Ishikawa (cell line): ENCODE measurements at regions not wholly inside any gene's neighbourhood (a gene's known extent, or its start where the extent isn't known, plus 50 kb on each side); places are given as distances from the start of the nearest gene placed in this dataset.

Experiments used
- CEBPB ChIP-seq: IDR thresholded peaks from 2 replicates; pipeline ENCODE4 v1.6.1; 2012
- CREB1 ChIP-seq: IDR thresholded peaks from 2 replicates; pipeline ENCODE4 v1.6.1; 2012; ENCODE audit warnings: low read depth
- EGR1 ChIP-seq: IDR thresholded peaks from 2 replicates; pipeline ENCODE4 v1.6.1; 2012
- EP300 ChIP-seq: IDR thresholded peaks from 2 replicates; pipeline ENCODE4 v1.6.1; 2012; ENCODE audit warnings: borderline replicate concordance
- FOXM1 ChIP-seq: IDR thresholded peaks from 2 replicates; pipeline ENCODE4 v1.6.1; 2012; ENCODE audit warnings: low read depth, borderline replicate concordance
- NFIC ChIP-seq: IDR thresholded peaks from 2 replicates; pipeline ENCODE4 v1.6.1; 2012
- RAD21 ChIP-seq: IDR thresholded peaks from 2 replicates; pipeline ENCODE4 v1.6.1; 2012; ENCODE audit warnings: low read depth
- TAF1 ChIP-seq: IDR thresholded peaks from 2 replicates; pipeline ENCODE4 v1.6.1; 2012; ENCODE audit warnings: low read depth, mild to moderate bottlenecking
- TCF12 ChIP-seq: IDR thresholded peaks from 2 replicates; pipeline ENCODE4 v1.6.1; 2012; ENCODE audit warnings: low read depth
- TEAD4 ChIP-seq: IDR thresholded peaks from 2 replicates; pipeline ENCODE4 v1.6.1; 2012
- YY1 ChIP-seq: IDR thresholded peaks from 2 replicates; pipeline ENCODE4 v1.6.1; 2012; ENCODE audit warnings: low read depth
- ZBTB7A ChIP-seq: IDR thresholded peaks from 2 replicates; pipeline ENCODE4 v1.6.1; 2012; ENCODE audit warnings: low read depth
- TF ChIP-seq, protein P1 (sequence below): IDR thresholded peaks from 2 replicates; pipeline ENCODE4 v1.6.1; 2012; ENCODE audit warnings: low read depth, mild to moderate bottlenecking
- TF ChIP-seq, protein P2 (sequence below): IDR thresholded peaks from 2 replicates; pipeline ENCODE4 v1.6.1; 2012
- TF ChIP-seq, protein P3 (sequence below): IDR thresholded peaks from 2 replicates; pipeline ENCODE4 v1.6.1; 2012

DNA sequence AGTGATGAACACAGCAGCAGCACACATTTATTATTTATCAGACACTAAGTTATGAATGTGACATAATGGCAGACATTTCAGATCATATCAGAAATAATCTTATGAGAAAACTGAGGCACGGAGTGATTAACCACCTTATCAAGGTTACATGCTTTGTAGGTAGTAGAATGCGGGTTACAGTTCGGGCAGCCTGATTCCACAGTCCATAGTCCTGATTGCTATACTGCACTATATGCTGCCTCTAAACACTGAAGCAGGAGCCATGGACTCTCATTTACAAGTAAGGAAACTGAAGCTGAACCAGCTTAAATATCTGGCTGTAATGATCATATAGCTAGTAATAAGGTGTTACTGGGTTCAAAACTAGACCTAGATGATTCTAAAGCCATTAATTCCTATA is 291.3 kb upstream of the ADAMTSL1 start:
- no peak for TF ChIP-seq TEAD4

DNA sequence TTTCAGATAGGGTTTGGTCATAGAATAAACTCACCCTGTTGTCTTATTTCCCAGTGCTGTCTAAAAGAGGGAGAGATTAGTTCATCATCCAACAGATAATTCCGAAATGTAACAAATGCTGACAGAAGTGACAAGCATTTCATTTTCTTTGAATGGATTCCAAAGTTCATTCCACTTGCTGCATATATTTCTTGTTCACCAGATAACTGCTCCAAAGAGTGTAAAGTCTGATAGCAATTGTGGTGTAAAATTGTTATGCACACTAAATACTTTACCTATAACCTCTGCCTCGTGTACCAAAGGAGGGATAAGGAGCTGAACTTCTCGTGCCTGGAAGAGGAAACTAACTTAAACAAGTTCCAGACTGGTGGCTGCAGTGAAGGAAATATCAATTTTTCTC is 290.0 kb upstream of the ADAMTSL1 start:
- TF ChIP-seq CEBPB, result no peak
- TF ChIP-seq FOXM1, result no peak

DNA sequence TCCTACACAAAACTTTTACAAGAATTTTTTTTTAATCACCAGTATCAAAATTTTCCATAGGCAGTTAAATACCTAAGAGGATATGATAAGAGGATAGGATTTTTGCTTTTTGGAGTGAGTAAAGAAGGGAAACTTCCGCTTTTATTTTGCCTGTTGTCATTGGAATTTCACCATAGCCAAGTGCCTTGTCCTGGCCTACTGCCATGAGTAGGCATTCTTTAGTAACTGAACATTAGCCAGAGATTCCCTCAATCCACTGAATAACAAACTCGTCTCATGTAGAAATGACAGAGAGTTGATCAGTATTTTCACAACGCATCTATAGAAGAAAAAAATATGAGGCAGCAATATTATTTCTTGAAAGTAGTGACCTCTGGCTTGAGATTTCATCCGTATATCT is 289.6 kb upstream of the ADAMTSL1 start:
- TF ChIP-seq FOXM1 (no peak), EGR1 (no peak), NFIC (no peak), RAD21 (no peak), TEAD4 (no peak), ZBTB7A (no peak), EP300 (no peak), CREB1 (no peak), CEBPB (no peak), TCF12 (no peak), TAF1 (no peak)
- TF ChIP-seq, protein P1, sequence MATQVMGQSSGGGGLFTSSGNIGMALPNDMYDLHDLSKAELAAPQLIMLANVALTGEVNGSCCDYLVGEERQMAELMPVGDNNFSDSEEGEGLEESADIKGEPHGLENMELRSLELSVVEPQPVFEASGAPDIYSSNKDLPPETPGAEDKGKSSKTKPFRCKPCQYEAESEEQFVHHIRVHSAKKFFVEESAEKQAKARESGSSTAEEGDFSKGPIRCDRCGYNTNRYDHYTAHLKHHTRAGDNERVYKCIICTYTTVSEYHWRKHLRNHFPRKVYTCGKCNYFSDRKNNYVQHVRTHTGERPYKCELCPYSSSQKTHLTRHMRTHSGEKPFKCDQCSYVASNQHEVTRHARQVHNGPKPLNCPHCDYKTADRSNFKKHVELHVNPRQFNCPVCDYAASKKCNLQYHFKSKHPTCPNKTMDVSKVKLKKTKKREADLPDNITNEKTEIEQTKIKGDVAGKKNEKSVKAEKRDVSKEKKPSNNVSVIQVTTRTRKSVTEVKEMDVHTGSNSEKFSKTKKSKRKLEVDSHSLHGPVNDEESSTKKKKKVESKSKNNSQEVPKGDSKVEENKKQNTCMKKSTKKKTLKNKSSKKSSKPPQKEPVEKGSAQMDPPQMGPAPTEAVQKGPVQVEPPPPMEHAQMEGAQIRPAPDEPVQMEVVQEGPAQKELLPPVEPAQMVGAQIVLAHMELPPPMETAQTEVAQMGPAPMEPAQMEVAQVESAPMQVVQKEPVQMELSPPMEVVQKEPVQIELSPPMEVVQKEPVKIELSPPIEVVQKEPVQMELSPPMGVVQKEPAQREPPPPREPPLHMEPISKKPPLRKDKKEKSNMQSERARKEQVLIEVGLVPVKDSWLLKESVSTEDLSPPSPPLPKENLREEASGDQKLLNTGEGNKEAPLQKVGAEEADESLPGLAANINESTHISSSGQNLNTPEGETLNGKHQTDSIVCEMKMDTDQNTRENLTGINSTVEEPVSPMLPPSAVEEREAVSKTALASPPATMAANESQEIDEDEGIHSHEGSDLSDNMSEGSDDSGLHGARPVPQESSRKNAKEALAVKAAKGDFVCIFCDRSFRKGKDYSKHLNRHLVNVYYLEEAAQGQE, result no peak
- TF ChIP-seq, protein P2, sequence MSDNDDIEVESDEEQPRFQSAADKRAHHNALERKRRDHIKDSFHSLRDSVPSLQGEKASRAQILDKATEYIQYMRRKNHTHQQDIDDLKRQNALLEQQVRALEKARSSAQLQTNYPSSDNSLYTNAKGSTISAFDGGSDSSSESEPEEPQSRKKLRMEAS, result no peak

DNA sequence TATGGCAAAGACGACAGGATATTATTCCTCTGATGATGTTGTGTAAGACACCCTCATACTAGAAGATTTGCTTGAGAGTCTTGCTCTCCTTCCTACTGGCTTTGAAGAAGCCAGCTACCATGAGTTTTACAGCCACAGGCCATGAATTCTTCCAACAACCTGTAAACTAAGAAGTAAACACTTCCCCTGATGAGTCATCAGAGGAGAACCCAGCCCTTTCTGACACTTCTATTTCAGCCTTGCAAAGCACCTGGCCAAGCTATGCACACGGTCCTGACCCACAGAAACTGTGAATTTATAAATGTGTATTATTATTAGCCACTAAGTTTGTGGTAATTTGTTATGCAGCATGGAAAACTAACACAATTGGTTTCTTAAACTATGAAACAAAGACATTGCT is 288.8 kb upstream of the ADAMTSL1 start:
- TF ChIP-seq TAF1 (no peak), YY1 (no peak), NFIC (no peak), EGR1 (no peak), ZBTB7A (no peak), TEAD4 (no peak), CREB1 (no peak), EP300 (no peak), FOXM1 (no peak), RAD21 (no peak), TCF12 (no peak), CEBPB (no peak)
- TF ChIP-seq, protein P2, result no peak
- TF ChIP-seq, protein P1, result no peak
- TF ChIP-seq, protein P3, sequence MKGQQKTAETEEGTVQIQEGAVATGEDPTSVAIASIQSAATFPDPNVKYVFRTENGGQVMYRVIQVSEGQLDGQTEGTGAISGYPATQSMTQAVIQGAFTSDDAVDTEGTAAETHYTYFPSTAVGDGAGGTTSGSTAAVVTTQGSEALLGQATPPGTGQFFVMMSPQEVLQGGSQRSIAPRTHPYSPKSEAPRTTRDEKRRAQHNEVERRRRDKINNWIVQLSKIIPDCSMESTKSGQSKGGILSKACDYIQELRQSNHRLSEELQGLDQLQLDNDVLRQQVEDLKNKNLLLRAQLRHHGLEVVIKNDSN, result no peak

DNA sequence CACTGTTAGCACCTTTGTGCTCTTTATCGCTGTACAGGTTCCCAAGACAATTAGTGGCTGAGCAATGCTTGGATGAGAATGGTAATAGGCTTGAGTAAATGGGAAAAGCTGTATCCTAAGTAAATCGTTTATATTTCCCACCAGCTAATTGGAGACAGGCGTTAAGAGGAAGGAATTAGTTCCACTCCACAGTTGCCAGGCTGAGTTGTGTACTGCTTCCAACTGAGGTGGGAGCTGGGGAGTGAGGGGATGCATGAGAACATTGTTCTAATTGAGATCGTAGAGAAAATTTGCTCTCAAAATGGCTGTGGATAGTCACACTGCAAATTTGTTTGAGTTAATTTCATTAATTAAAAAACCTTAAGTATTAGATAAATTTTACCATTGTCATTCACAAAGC is 285.0 kb upstream of the ADAMTSL1 start:
- TF ChIP-seq FOXM1, result no peak
- no peak for TF ChIP-seq EP300
- no peak for TF ChIP-seq CEBPB
- TF ChIP-seq YY1, result no peak
- no peak for TF ChIP-seq ZBTB7A
- no peak for TF ChIP-seq TEAD4
- TF ChIP-seq TCF12, result no peak
- no peak for TF ChIP-seq RAD21
- no peak for TF ChIP-seq TAF1
- TF ChIP-seq, protein P1, result no peak
- no peak for TF ChIP-seq EGR1
- TF ChIP-seq, protein P3, result no peak
- TF ChIP-seq NFIC, result no peak
- TF ChIP-seq CREB1, result no peak
- TF ChIP-seq, protein P2, result no peak
